Stomach (tissue), 4 donors: ENCODE measurements at regions not wholly inside any gene's neighbourhood (a gene's known extent, or its start where the extent isn't known, plus 50 kb on each side); places are given as distances from the start of the nearest gene placed in this dataset.

ENCODE experiments used
- EP300 ChIP-seq: sonication (generic); formaldehyde crosslinking; IDR thresholded peaks from one replicate; pipeline ENCODE4 v1.6.1; 2017; ENCODE audit warnings: antibody characterized with exemption
- POLR2A ChIP-seq, 4 donors: fragments of 450-650 bp; IDR thresholded peaks; one replicate each; pipeline ENCODE4 v1.6.1; 2016; ENCODE audit warnings: antibody characterized with exemption in 4 of 4, control low read depth in 2 of 4, mild to moderate bottlenecking in 1 of 4, moderate library complexity in 1 of 4
- POLR2AphosphoS5 ChIP-seq, 3 donors: sonication (generic); formaldehyde crosslinking; IDR thresholded peaks; one replicate each; pipeline ENCODE4 v1.6.1; 2016; ENCODE audit warnings: antibody characterized with exemption in 3 of 3
- TF ChIP-seq, protein P1 (sequence below), 7 experiments: fragments of 450-650 bp in 4 of 7; fragments of 200-600 bp in 3 of 7; sonication (generic) in 3 of 7; IDR thresholded peaks; one replicate each; pipeline ENCODE4 v1.5.1; 2016 to 2019; ENCODE audit warnings: antibody characterized with exemption in 7 of 7, control low read depth in 2 of 7, mild to moderate bottlenecking in 1 of 7

DNA sequence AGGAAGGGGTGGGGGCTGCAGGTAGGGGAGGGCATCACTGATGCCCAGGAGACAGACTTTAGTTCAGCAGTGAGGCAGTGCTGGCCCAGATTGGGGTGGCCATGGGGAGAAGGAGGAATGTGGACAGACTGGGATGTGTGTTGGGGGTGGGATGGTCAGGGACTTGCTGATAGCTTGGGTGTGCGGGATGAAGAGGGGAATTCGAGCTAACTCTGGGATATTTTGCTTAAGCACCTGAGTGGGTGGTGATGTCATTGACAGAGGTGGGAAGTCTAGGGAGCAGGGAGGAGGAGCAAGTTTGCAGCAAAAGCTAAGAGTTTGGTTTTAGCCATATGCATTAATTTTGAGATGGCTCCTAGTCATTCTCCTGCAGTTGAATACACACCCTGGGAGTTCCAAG is 207.5 kb downstream of the RPLP1 start:
- TF ChIP-seq, protein P1, sequence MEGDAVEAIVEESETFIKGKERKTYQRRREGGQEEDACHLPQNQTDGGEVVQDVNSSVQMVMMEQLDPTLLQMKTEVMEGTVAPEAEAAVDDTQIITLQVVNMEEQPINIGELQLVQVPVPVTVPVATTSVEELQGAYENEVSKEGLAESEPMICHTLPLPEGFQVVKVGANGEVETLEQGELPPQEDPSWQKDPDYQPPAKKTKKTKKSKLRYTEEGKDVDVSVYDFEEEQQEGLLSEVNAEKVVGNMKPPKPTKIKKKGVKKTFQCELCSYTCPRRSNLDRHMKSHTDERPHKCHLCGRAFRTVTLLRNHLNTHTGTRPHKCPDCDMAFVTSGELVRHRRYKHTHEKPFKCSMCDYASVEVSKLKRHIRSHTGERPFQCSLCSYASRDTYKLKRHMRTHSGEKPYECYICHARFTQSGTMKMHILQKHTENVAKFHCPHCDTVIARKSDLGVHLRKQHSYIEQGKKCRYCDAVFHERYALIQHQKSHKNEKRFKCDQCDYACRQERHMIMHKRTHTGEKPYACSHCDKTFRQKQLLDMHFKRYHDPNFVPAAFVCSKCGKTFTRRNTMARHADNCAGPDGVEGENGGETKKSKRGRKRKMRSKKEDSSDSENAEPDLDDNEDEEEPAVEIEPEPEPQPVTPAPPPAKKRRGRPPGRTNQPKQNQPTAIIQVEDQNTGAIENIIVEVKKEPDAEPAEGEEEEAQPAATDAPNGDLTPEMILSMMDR (IDR thresholded peaks at IDR 0.05): no peak
- TF ChIP-seq POLR2A (IDR thresholded peaks at IDR 0.05): no peak
- no peak for TF ChIP-seq EP300
- no peak for TF ChIP-seq POLR2AphosphoS5 (IDR thresholded peaks at IDR 0.05)
